Amniotic epithelial cell (primary cell): ENCODE measurements at regions not wholly inside any gene's neighbourhood (a gene's known extent, or its start where the extent isn't known, plus 50 kb on each side); places are given as distances from the start of the nearest gene placed in this dataset.

Experiments
- DNase-seq: peaks from one replicate; pipeline ENCODE4 v3.0.0-alpha.2; 2010; ENCODE audit warnings: low read depth

- no peak for DNase-seq
Measured at GRCh38 chr2:20110876-20111275, 59.4 kb upstream of the LAPTM4A start.

GRCh38 chr2:20110383-20110782, 59.0 kb upstream of the LAPTM4A start:
- DNase-seq = no peak

GRCh38 chr2:20108655-20109396, 57.4 kb upstream of the LAPTM4A start:
- peak; percentile 70 for DNase-seq

- peak; percentile 37 for DNase-seq
Measured at GRCh38 chr2:20107776-20108175, 56.3 kb upstream of the LAPTM4A start.

- DNase-seq = no peak
Measured at GRCh38 chr2:20107352-20107751, 55.9 kb upstream of the LAPTM4A start.

- no peak for DNase-seq
Measured at GRCh38 chr2:20106746-20107145, 55.3 kb upstream of the LAPTM4A start.

GRCh38 chr2:20104900-20105545, 53.6 kb upstream of the LAPTM4A start:
- DNase-seq = no peak

GRCh38 chr2:20103530-20103929, 52.1 kb upstream of the LAPTM4A start:
- DNase-seq = peak; percentile 63
